ENCODE measurements at regions not wholly inside any gene's neighbourhood (a gene's known extent, or its start where the extent isn't known, plus 50 kb on each side); places are given as distances from the start of the nearest gene placed in this dataset.

DNA sequence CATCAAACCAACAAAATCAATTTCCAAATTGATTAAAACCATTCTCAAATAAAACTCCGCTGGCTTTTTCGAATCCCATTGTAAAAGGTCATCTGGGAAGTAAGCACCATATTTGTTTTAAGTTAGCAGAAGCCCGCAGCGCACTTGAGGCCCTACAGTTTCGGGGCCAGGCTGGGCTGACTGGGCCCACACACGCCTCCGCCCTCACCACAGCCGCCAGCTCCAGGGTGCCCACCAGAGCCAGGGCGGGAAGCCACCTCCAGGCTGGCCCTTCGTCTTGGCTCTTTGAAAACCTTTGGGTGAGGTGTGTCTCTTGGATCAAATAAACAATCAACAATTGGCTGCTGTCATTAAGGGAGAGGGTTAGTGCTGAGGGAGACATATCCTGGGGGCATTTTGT lies 133.3 kb downstream of the SOX1 start:
- no peak overlapping the region for H4K8ac ChIP-seq (ENCODE audit: extremely low read depth, insufficient read depth, low read length)
- CTCF ChIA-PET (ENCODE audit: partially characterized antibody): interaction anchor here (0.8 kb wide), 1 partner anchor 45 kb away, joined by 3 read pairs; no protein-coding TSS in a partner anchor
- H3K36me3 ChIP-seq (ENCODE audit: control insufficient read depth in 2 of 4, insufficient read depth in 4 of 4, low read length in 3 of 4): no peaks in the 10 kb centered on the region
- H2BK15ac ChIP-seq (ENCODE audit: low read length): no peak overlapping the region
- no peak overlapping the region for H3K14ac ChIP-seq (ENCODE audit: insufficient read length)
- H3K18ac ChIP-seq (ENCODE audit: extremely low read depth, low read length): no peak overlapping the region
- no peak overlapping the region for H2BK5ac ChIP-seq (ENCODE audit: low read depth, low read length)
- no peak overlapping the region for H2AK5ac ChIP-seq (ENCODE audit: low read depth, low read length)
- POLR2A ChIA-PET (ENCODE audit: partially characterized antibody): no interaction called here
- H3K79me2 ChIP-seq (ENCODE audit: control insufficient read depth in 1 of 2, insufficient read depth in 2 of 2, low read length in 2 of 2): no peaks in the 10 kb centered on the region
- H2AFZ ChIP-seq (ENCODE audit: low read length): no peak overlapping the region
- H4K5ac ChIP-seq (ENCODE audit: insufficient read length, low read depth, low read length): no peak overlapping the region
- H3K23me2 ChIP-seq (ENCODE audit: low read depth, low read length): peaks cover 2% of the 10 kb centered on the region; the same call in 1 of the 2 replicates
- H3K9me3 ChIP-seq (ENCODE audit: insufficient read depth in 2 of 2, low read depth in 1 of 2, low read length in 1 of 2): no peaks in the 10 kb centered on the region
- WGBS, 2 experiments (ENCODE audit: extremely low coverage in 1 of 2, insufficient coverage in 1 of 2, insufficient read length in 1 of 2, insufficient replicate concordance in 2 of 2, low coverage in 1 of 2, low lambda C conversion rate in 2 of 2, missing lambda C conversion rate in 1 of 2): 82% methylated on average over 10 of the region's 10 CpGs; no CpG with 5 or more reads in 1 of the 2 experiments
- H3K27me3 ChIP-seq (replicated peaks in 1 of 4; ENCODE audit: control insufficient read depth in 3 of 4, extremely low read depth in 1 of 4, insufficient read depth in 3 of 4, low read length in 3 of 4): peaks cover 0 to 22% (median 13%) of the 10 kb centered on the region in 4 experiments; a peak in 6 of 7 replicates
- no peak overlapping the region for H4K91ac ChIP-seq (replicated peaks; ENCODE audit: insufficient read length, low read length)
- H2BK120ac ChIP-seq (replicated peaks; ENCODE audit: low read depth, low read length): no peak overlapping the region
- H3K79me1 ChIP-seq (ENCODE audit: low read depth, low read length): no peaks in the 10 kb centered on the region
- DNase-seq (ENCODE audit: low read depth in 1 of 2, low spot score in 2 of 2): no peak
- no peak overlapping the region for H3K9ac ChIP-seq (replicated peaks in 1 of 4; ENCODE audit: extremely low read depth in 1 of 4, low read depth in 3 of 4, low read length in 3 of 4)
- no peak overlapping the region for H3K4me2 ChIP-seq (ENCODE audit: insufficient read depth in 1 of 2, low read depth in 2 of 2, low read length in 2 of 2)
- no peak overlapping the region for H3K27ac ChIP-seq (ENCODE audit: low read depth, low read length)
- no peak for FAIRE-seq
- no peak overlapping the region for H2BK20ac ChIP-seq (ENCODE audit: low read length)
- H3K56ac ChIP-seq (replicated peaks; ENCODE audit: insufficient read length, low read depth, low read length): no peak overlapping the region
- no peak overlapping the region for H3K4me3 ChIP-seq (ENCODE audit: extremely low read depth in 1 of 4, insufficient read depth in 2 of 4, low read depth in 3 of 4, low read length in 4 of 4)
- H3K4me1 ChIP-seq (replicated peaks in 1 of 4; ENCODE audit: control insufficient read depth in 3 of 4, insufficient read depth in 4 of 4, low read length in 3 of 4): peaks cover 2 to 12% (median 7%) of the 10 kb centered on the region in 4 experiments
- no peak overlapping the region for H3K23ac ChIP-seq (ENCODE audit: insufficient read length)
- peaks cover 0 to 3% of the 10 kb centered on the region in 2 experiments for H4K20me1 ChIP-seq (replicated peaks in 1 of 2; ENCODE audit: control insufficient read depth in 1 of 2, insufficient read depth in 2 of 2, low read length in 2 of 2)
- no peak overlapping the region for H2BK12ac ChIP-seq (ENCODE audit: low read depth, low read length)
- no peak overlapping the region for H3K4ac ChIP-seq (replicated peaks; ENCODE audit: insufficient read length, low read depth, low read length)
- TF ChIP-seq, protein P1, sequence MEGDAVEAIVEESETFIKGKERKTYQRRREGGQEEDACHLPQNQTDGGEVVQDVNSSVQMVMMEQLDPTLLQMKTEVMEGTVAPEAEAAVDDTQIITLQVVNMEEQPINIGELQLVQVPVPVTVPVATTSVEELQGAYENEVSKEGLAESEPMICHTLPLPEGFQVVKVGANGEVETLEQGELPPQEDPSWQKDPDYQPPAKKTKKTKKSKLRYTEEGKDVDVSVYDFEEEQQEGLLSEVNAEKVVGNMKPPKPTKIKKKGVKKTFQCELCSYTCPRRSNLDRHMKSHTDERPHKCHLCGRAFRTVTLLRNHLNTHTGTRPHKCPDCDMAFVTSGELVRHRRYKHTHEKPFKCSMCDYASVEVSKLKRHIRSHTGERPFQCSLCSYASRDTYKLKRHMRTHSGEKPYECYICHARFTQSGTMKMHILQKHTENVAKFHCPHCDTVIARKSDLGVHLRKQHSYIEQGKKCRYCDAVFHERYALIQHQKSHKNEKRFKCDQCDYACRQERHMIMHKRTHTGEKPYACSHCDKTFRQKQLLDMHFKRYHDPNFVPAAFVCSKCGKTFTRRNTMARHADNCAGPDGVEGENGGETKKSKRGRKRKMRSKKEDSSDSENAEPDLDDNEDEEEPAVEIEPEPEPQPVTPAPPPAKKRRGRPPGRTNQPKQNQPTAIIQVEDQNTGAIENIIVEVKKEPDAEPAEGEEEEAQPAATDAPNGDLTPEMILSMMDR (IDR thresholded peaks at IDR 0.05; ENCODE audit: control extremely low read depth in 1 of 3, insufficient read depth in 1 of 3, low read depth in 1 of 3, low read length in 3 of 3): no peak
- TF ChIP-seq CHD1 (IDR thresholded peaks at IDR 0.05; ENCODE audit: low read depth, low read length) (no peak), CBX5 (IDR thresholded peaks at IDR 0.05; ENCODE audit: low read depth, low read length) (no peak), POU5F1 (IDR thresholded peaks at IDR 0.05; ENCODE audit: low read depth, low read length) (no peak), HDAC6 (IDR thresholded peaks at IDR 0.05; ENCODE audit: low read depth, low read length) (no peak), SIX5 (IDR thresholded peaks at IDR 0.05; ENCODE audit: low read depth, low read length) (no peak), NANOG (IDR thresholded peaks at IDR 0.05; ENCODE audit: insufficient read depth, low read depth, low read length, poor library complexity, severe bottlenecking) (no peak), EGR1 (IDR thresholded peaks at IDR 0.05; ENCODE audit: borderline replicate concordance, low read depth, low read length) (no peak), KDM5A (IDR thresholded peaks at IDR 0.05; ENCODE audit: low read length) (no peak), SIN3A (conservative IDR thresholded peaks at IDR 0.05 in 1 of 2, IDR thresholded peaks at IDR 0.05 in 1 of 2; ENCODE audit: low read depth in 1 of 2, low read length in 2 of 2) (no peak), JUN (IDR thresholded peaks at IDR 0.05; ENCODE audit: low read depth, low read length) (no peak), EP300 (IDR thresholded peaks at IDR 0.05; ENCODE audit: borderline replicate concordance in 1 of 2, low read depth in 2 of 2, low read length in 2 of 2) (no peak)
